Left colon (tissue), 2 donors: ENCODE measurements at regions not wholly inside any gene's neighbourhood (a gene's known extent, or its start where the extent isn't known, plus 50 kb on each side); places are given as distances from the start of the nearest gene placed in this dataset.
"Not testable (repeated sequence)": the region's sequence is repeated elsewhere in the genome, so short reads cannot be mapped to it uniquely, and the experiment has no call there.

Experiments used
- ATAC-seq: fragments of 200-7000 bp; cut with Tn5 transposase; one replicate; pipeline ENCODE4 v1.9.1; 2020; ENCODE audit warnings: mild to moderate bottlenecking, moderate library complexity
- DNase-seq, 2 donors: peaks; one replicate each; pipeline ENCODE4 v3.0.0-alpha.2; 2020
- intact Hi-C, 2 donors: fragments of 100-400 bp; cut with DNase I in 1 of 2; cut with micrococcal nuclease in 1 of 2; formaldehyde crosslinking; loops; one replicate each; pipeline versions ENCODE4 v1.11.2 to v1.14.0; 2022; cut with DNase I, micrococcal nuclease
- donor health status: DM: no; HTN: no; CAD: no.
- donor health status: DM: yes; HTN: yes; CAD: no.

DNA sequence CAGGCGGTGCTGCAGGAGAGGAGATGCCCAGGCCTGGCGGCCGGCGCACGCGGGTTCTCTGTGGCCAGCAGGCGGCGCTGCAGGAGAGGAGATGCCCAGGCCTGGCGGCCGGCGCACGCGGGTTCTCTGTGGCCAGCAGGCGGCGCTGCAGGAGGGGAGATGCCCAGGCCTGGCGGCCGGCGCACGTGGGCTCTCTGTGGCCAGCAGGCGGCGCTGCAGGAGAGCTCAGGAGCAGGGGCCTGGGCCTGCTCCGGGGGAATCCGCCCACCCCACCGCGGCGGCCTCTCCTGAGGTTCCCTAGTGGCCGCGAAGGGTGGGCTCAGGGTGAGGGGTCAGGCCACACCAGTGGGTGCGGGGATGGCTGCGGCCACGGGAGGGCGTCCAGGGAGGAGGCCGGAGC, 75.9 kb downstream of the OR4F16 start:
- intact Hi-C loops, ATAC-seq, DNase-seq: not testable (repeated sequence)

DNA sequence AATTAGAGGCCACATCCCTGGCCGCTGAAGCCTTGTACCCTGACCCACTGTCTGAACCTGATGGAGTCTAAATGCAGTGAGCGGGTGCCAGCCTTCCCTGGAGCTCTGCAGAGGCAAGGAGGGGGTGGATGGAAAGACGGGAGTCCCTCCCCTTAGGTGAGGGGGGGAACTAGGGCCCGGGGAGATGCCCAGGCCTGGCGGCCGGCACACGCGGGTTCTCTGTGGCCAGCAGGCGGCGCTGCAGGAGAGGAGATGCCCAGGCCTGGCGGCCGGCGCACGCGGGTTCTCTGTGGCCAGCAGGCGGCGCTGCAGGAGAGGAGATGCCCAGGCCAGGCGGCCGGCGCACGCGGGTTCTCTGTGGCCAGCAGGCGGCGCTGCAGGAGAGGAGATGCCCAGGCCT, 77.3 kb downstream of the OR4F16 start:
- intact Hi-C loops, ATAC-seq, DNase-seq: not testable (repeated sequence)

DNA sequence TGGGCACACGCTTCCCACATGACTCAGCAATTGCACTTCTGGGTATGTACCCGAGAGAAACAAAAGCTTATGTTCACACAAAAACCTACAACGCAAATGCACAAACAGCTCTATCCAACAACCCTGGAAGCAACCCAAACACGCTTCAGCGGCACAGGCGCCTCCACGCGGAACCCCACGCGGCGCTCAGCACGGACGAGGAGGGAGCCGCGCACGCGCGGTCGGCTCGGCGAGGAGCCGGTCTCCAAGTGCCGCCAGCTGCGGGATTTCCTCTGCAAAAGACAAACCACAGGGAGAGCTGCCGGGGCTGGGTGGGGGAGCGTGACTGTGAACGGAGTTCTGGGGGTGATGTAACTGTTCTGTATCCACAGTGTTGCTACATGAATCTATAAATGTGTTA, 81.2 kb downstream of the OR4F16 start:
- peak; percentile 13 to 19 for DNase-seq
- ATAC-seq, intact Hi-C loops: not testable (repeated sequence)

DNA sequence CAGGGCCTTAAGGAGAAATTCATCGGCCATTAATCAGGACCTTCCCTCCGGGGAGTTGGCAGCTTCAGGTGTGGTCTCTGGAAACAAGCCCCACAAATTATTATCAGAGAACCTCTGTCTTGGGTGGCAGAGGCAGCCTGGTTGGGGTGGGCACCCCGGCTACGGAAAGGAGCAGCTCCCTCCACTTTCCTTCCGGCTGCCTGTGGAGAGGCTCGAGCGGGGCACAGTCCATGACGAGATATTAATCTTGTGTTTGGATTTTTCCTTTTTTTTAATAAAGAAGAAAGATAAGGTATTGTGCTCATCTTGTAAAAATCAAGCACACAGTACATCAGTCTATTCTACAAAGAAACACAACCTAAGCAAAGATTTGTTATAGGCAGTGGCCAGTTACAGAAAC, 98.2 kb downstream of the OR4F16 start:
- intact Hi-C loops, DNase-seq, ATAC-seq: not testable (repeated sequence)

DNA sequence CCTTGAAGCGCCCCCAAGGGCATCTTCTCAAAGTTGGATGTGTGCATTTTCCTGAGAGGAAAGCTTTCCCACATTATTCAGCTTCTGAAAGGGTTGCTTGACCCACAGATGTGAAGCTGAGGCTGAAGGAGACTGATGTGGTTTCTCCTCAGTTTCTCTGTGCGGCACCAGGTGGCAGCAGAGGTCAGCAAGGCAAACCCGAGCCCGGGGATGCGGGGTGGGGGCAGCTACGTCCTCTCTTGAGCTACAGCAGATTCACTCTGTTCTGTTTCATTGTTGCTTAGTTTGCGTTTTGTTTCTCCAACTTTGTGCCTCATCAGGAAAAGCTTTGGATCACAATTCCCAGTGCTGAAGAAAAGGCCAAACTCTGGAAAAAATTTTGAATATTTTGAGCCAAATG, 100.5 kb downstream of the OR4F16 start:
- ATAC-seq, intact Hi-C loops: not testable (repeated sequence)
- DNase-seq: peak; percentile 40 to 64
